Right atrium auricular region (tissue), 2 donors: ENCODE measurements at regions not wholly inside any gene's neighbourhood (a gene's known extent, or its start where the extent isn't known, plus 50 kb on each side); places are given as distances from the start of the nearest gene placed in this dataset.
"Not testable (repeated sequence)": the region's sequence is repeated elsewhere in the genome, so short reads cannot be mapped to it uniquely, and the experiment has no call there.

Source experiments
- DNase-seq: peaks from one replicate; pipeline ENCODE4 v3.0.0-alpha.2; 2019; ENCODE audit warnings: low spot score
- H3K27ac ChIP-seq, 2 donors: fragments of 200-600 bp; sonication (generic); 1 replicate in 1 of 2; 2 replicates in 1 of 2; pipeline ENCODE4 v1.5.1; 2016 to 2019
- H3K27me3 ChIP-seq, 2 donors: fragments of 200-600 bp; sonication (generic); one replicate each; pipeline versions ENCODE4 v1.5.1 to v1.6.0; 2017 to 2019
- H3K36me3 ChIP-seq: fragments of 200-600 bp; sonication (generic); one replicate; pipeline ENCODE4 v1.5.1; 2016
- H3K4me1 ChIP-seq, 2 donors: fragments of 200-600 bp; sonication (generic); one replicate each; pipeline versions ENCODE4 v1.5.1 to v1.6.0; 2017 to 2019
- H3K4me3 ChIP-seq, 2 donors: fragments of 200-600 bp; sonication (generic); 1 replicate in 1 of 2; 2 replicates in 1 of 2; pipeline ENCODE4 v1.5.1; 2017 to 2019; ENCODE audit warnings: mild to moderate bottlenecking in 1 of 2, moderate library complexity in 1 of 2
- H3K9me3 ChIP-seq, 2 donors: fragments of 200-600 bp; sonication (generic); one replicate each; pipeline ENCODE4 v1.5.1; 2019
- TF ChIP-seq, protein P1 (sequence below), 2 donors: fragments of 200-600 bp; sonication (generic); IDR thresholded peaks; one replicate each; pipeline ENCODE4 v1.5.1; 2019; ENCODE audit warnings: antibody characterized with exemption in 2 of 2

DNA sequence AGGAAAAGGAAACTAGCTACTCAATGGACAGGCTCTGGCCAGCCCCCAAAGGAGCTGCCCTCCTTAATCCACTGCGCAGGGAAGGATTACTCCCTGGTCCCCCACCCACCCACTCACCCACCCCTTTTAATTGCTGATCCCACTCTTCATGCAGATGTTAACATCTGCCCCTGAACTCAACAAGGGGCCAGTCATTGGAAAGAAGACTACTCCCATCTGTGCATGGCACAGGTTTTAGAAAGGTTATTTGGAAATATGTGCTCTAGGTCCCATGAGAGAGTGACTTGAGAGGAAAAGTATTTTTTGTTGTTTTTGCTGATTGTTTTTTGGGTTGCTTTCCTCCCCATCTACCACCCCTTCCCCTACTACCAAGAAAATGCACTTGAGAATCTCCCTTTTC lies 94.4 kb upstream of the FGGY start:
- H3K36me3 ChIP-seq, result no peaks in the 10 kb centered on the region
- H3K9me3 ChIP-seq, result peaks cover 0 to 9% of the 10 kb centered on the region in 2 donors
- peaks cover 0 to 12% of the 10 kb centered on the region in 2 donors for H3K4me1 ChIP-seq
- H3K27ac ChIP-seq, result no peak overlapping the region
- TF ChIP-seq, protein P1, sequence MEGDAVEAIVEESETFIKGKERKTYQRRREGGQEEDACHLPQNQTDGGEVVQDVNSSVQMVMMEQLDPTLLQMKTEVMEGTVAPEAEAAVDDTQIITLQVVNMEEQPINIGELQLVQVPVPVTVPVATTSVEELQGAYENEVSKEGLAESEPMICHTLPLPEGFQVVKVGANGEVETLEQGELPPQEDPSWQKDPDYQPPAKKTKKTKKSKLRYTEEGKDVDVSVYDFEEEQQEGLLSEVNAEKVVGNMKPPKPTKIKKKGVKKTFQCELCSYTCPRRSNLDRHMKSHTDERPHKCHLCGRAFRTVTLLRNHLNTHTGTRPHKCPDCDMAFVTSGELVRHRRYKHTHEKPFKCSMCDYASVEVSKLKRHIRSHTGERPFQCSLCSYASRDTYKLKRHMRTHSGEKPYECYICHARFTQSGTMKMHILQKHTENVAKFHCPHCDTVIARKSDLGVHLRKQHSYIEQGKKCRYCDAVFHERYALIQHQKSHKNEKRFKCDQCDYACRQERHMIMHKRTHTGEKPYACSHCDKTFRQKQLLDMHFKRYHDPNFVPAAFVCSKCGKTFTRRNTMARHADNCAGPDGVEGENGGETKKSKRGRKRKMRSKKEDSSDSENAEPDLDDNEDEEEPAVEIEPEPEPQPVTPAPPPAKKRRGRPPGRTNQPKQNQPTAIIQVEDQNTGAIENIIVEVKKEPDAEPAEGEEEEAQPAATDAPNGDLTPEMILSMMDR (IDR thresholded peaks at IDR 0.05), result no peak
- DNase-seq, result no peak
- H3K4me3 ChIP-seq, result no peak overlapping the region
- no peaks in the 10 kb centered on the region for H3K27me3 ChIP-seq

DNA sequence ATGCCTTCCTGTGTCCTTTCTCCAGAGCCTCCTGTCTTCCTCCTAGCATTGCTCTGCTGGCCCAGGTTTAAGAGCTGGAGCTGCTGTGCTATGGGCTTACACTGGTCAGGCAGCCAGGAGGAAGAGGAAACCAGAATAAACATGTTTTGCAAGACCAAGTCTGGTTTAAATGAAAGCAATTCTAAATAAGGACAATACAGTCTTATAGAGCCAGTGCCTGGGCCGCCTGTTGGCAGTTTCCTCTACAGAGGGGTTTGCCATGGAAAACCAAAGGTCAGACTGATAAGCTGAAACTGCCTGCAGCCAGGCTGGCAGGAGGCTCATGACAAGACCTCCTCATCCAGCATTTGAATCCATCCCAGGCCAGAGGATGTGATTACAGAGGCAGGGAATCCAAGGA lies 92.9 kb upstream of the FGGY start:
- peaks cover 0 to 9% of the 10 kb centered on the region in 2 donors for H3K9me3 ChIP-seq
- TF ChIP-seq, protein P1 (IDR thresholded peaks at IDR 0.05), result no peak
- H3K4me1 ChIP-seq, result peaks cover 0 to 12% of the 10 kb centered on the region in 2 donors
- no peaks in the 10 kb centered on the region for H3K27me3 ChIP-seq
- peak; percentile 69 for DNase-seq
- no peak overlapping the region for H3K4me3 ChIP-seq
- no peaks in the 10 kb centered on the region for H3K36me3 ChIP-seq
- H3K27ac ChIP-seq, result peak overlapping the region in 1 of 2 donors; percentile 11

DNA sequence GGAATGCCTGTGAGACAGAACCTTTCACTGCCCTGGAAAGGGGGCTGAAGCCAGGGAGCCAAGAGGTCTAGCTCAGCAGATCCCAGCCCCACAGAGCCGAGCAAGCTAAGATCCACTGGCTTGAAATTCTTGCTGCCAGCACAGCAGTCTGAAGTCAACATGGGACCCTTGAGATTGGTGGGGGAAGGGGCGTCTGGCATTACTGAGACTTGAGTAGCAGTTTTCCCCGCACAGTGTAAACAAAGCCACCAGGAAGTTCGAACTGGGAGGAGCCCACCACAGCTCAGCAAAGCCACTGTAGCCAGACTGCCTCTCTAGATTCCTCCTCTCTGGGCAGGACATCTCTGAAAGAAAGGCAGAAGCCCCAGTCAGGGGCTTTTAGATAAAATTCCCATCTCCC lies 90.3 kb upstream of the FGGY start:
- H3K4me3 ChIP-seq, DNase-seq, H3K9me3 ChIP-seq, H3K36me3 ChIP-seq, H3K27me3 ChIP-seq, H3K27ac ChIP-seq: not testable (repeated sequence)
- peaks cover 0 to 12% of the 10 kb centered on the region in 2 donors for H3K4me1 ChIP-seq

DNA sequence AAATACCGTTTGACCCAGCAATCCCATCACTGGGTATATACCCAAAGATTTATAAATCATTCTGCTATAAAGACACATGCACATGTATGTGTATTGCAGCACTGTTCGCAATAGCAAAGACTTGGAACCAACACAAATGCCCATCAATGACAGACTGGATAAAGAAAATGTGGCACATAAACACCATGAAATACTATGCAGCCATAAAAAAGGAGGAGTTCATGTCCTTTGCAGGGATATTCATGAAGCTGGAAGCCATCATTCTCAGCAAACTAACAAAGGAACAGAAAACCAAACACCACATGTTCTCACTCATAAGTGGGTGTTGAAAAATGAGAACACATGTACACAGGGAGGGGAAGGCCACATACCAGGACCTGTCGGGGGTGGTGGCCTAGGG lies 86.5 kb upstream of the FGGY start:
- H3K27me3 ChIP-seq, H3K27ac ChIP-seq, H3K9me3 ChIP-seq, H3K36me3 ChIP-seq, H3K4me1 ChIP-seq, DNase-seq, H3K4me3 ChIP-seq: not testable (repeated sequence)

DNA sequence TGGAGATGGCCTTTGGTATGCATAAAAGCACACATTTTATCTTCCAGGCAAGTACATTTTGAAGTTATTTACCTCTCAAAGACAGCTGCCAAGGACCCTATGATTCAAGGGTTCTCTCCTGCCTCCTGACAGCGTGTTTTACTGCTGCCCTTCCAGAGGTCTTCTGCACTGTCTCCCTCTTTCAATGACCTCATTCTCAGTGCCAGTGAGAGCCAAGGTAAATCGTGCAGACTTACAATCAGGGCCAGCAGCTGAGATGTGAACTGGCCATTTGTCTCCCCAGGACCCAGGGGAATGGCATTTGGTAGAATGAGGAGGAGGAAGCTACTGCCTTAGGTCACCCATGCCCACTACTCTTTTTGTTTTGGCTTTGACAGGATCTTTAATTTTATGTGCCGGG lies 84.2 kb upstream of the FGGY start:
- Histone ChIP-seq H3K9me3 (no peaks in the 10 kb centered on the region), H3K4me1 (no peaks in the 10 kb centered on the region), H3K27me3 (no peaks in the 10 kb centered on the region), H3K36me3 (no peaks in the 10 kb centered on the region), H3K27ac (no peak overlapping the region), H3K4me3 (no peak overlapping the region)
- DNase-seq, result no peak
- TF ChIP-seq, protein P1 (IDR thresholded peaks at IDR 0.05), result no peak

DNA sequence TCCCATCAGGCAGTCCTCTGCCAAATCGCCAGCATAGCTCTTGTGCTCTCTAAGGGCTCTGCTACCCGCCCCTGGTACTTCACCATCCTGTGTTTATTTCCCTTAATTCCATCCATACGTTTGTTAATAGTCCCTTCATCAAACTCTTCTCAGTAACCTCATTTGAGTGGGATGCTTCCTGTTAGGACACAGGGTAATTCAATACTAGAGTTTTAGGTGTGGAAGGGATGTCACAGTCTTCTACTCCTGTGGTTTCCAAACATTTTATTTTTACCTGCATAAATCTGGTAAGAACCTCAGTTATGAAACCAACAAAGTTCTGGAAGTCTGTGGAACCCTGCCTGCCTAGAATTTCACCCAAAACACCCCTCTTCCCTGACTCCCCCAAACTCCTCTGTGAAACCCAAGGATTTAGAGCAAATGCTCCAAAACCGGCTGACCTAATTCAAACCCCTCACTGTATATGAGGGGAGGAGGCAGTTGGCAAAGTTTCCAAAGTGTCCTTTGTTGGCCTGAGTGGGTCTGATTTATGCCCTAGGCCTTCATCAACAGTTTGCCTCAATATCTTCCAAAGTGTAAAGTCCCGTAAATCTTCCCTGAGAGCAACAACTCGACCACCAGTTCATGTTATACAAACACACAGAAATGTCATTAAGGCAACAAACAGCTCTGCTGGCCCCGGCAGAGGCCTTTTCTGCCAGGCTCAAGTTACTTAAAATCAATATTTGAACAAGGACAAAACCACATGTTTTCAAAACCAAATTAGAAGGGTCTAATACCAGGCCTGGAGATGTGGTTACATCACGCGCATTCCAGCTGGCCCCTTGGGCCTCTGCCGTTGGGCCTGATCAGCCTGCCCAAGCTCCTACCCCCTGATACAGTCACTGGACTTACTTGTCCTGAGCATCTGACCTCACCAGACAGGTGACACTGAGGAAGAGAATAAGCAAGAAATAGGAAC lies 82.4 kb upstream of the FGGY start:
- no peaks in the 10 kb centered on the region for H3K4me1 ChIP-seq
- H3K36me3 ChIP-seq, result no peaks in the 10 kb centered on the region
- no peak overlapping the region for H3K27ac ChIP-seq
- no peak overlapping the region for H3K4me3 ChIP-seq
- DNase-seq, result no peak
- no peaks in the 10 kb centered on the region for H3K27me3 ChIP-seq
- TF ChIP-seq, protein P1 (IDR thresholded peaks at IDR 0.05), result no peak
- no peaks in the 10 kb centered on the region for H3K9me3 ChIP-seq
